Right lung (tissue), 2 donors: ENCODE measurements at regions not wholly inside any gene's neighbourhood (a gene's known extent, or its start where the extent isn't known, plus 50 kb on each side); places are given as distances from the start of the nearest gene placed in this dataset.

Experiments
- DNase-seq, 2 donors: peaks; one replicate each; pipeline ENCODE4 v3.0.0-alpha.2; 2013

DNA sequence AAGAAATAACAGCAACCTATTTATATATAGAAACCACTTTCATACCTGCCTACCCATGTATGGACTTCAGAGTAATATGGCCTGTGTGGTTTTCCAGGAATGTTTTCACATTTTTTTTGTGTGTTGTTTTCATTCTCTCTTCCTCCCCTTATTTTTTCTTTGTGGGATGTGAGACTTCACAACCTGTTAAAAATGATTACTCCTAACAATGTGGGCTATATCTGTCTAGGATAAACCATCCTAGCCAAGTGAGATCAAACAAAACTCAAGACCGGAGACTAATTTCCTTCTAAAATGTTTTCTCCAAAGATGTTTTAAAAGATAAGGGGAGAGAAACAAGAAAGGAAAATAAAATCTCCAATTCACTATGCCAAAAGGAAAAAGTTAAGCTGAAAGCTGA is 106.1 kb upstream of the DIPK2B start:
- no peak for DNase-seq

DNA sequence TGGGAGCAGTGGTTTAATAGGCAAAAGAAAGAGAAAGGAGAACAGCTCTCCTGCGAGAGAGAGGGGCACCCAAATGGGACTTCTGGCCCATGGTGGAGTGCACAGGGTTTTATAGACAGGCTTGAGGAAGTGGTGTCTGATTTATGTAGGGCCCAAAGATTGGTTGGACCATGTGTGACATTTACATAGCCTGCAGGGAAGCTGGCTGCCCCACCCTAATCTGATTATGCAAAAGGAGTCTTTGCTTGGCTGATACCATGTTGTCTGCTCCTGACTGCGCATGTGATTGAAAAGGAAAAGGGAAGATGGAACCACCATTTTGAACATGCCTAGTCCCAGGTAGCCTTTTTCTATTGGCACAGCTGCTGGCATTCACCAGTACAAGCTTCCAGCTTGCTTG is 100.0 kb upstream of the DIPK2B start:
- DNase-seq: no peak

DNA sequence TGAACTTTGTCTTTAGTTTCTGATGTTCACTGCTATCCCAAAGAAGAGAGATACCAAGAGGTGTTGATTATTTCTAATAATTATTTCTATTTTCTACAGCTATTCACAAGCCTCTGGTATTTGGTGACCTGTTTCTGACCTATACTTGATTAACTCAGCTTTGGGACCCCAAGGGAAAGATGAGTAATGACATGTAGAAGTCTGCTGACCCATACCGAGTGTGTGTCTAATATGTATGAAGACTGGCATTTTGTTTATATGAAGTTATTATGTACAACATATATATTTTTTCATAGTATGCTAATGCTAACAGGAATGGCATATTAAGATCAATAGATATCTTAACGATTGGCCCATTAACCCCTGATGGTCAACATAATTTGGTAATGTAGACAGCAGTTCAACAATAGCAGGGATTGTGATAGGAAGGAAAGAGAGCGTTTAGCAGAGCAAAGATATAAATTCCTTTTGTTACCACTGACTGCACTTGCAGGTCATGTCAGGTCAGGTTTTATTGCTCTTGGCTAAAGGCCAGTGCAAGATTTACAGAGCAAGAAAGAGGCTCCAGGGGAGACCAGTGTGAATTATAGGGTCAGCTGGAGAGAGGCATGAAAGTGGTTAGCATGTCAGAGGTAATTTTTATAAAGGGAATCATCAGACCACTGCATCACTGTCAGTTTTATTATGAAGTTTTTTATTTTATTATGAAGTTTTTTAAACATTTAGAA is 94.7 kb upstream of the DIPK2B start:
- no peak for DNase-seq

DNA sequence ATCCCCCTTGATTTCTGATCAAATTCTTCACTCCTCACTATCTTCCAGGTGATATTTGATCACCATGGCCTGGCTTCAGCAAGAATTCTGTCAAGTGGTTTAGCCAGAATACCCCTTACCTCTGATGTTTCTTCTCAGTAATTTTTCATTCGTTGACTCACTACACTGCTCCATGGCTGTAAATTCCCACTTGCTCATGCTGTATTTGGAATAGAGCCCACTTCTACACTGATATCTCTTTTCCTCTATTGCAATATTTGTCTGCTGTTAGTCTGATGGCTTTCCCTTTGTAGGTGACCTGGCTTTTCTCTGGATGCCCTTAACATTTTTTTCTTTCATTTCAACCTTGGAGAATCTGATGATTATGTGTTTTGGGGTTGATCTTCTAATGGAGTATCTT is 73.9 kb upstream of the DIPK2B start:
- DNase-seq: no peak

DNA sequence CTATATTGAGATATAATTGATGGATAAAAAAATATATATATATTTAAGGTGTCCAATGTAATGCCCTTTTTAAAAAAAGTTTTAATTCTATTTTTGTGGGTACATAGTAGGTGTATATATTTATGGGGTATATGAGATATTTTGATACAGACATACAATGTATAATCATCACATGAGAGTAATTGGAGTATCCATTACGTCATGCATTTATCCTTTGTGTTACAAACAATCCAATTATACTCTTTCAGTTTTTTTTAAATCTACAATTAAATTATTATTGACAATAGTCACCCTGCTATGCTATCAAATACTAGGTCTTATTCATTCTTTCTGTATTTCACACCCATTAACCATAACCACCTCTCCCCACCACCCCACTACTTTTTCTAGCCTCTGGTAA is 66.3 kb upstream of the DIPK2B start:
- DNase-seq: no peak

DNA sequence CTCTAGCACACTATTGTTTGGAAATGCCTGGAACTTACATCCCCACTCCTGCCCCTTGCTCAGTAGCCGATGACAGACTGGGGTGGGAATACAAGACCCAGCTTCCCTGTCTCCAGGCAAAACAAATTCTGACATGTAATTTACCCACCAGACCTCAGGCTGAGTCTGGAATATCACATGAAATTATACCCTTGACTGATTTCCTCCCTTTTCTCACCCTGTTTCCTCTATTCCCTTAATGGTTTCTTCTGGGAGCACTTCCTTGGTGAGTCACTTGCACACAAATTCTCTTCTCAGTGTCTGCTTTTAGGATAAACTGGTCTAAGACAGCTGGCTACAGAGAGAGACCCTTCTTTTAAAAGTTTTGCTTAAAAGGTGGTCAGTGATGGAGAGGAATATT is 65.8 kb upstream of the DIPK2B start:
- no peak for DNase-seq

DNA sequence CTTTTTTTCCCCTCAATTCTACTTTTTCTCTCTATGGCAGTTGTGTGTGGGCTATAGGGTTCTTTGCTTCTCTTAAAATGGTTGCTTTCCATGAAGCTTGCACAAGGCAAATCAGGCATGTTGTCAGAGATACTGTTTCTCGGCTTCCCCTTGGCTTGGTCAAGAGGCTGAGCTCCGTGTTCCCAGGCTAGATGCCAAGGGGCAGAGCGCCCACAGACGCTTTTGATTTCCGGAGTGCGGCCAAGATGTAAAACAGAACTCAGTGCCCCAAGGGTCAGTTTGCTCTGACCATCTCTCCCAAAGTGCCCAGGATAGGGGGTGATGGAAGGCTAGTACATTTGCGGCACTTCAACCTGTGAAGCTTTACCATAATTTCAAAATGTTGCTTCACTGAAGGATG is 64.2 kb upstream of the DIPK2B start:
- no peak for DNase-seq

DNA sequence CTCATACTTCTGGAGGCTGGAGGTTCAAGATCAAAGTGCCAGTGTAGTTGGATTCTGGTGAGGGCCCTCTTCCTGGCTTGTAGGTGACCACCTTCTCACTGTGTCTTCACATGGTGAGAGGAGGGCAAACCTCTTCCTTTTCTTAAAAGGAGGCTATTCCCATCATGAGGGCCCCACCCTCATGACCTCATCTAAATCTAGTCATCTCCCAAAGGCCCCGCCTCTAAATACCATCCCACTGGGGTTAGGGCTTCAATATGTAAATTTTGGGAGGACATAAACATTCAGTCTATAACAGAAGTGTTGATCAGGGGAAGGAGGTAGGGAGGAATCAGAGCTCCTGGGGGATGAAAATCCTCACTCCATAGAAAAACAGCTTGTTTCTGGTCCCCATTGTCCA is 60.8 kb upstream of the DIPK2B start:
- DNase-seq: no peak

DNA sequence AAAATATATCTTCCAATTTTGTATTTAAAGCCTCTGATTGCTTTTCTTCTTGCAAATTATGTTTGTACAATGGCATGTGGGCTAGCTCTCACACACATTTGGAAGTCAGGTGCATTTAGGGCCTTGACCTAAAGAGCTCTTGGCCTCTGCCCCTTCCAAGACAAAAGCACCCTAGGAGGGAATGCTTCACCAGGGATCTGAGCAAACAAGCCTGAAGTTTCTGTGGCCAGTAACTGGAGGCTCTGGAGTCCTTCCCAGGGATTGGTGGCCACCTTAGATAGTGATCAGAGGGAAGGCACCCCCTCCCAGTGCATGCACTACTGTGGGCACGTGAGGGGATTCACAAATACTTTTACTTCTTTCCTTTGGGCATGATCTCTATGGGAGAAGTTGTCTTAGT is 60.3 kb upstream of the DIPK2B start:
- no peak for DNase-seq

DNA sequence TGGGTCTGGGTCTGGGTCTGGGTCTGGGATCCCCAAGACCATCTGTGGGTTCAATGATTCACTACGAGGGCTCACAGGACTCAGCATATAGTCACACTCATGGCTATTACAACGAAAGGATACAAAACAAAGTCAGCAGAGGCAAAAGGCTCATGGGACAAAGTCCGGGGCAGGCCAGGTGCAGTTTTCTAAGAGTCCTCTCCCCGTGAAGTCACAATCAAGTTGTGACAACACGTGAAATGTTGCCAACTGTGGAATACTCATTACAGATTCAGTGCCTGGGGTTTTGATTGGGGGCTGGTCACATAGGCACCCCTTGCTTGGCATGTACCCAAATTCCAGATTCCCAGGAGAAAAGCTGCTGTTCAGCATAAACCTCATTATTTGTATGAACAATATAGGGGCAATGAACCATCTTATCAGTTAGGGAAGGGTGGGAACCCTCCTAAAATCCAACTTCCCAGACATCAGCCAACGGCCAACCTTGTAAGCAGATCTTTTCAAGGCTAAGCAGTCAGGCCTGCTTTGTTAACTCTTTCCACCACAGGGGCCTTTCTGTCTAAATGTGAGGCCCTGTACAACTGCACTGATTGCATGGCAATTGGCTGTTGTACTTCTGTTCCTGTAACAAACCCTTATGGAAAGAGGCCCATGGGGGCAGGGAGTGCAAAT is 58.2 kb upstream of the DIPK2B start:
- DNase-seq: no peak
